C4-2B (cell line): ENCODE measurements at regions not wholly inside any gene's neighbourhood (a gene's known extent, or its start where the extent isn't known, plus 50 kb on each side); places are given as distances from the start of the nearest gene placed in this dataset.

Source experiments
- CTCF ChIP-seq: fragments of 450-650 bp; conservative IDR thresholded peaks from 2 replicates; pipeline ENCODE4 v1.5.1; 2017; ENCODE audit warnings: mild to moderate bottlenecking
- ZFX ChIP-seq: fragments of 450-650 bp; IDR thresholded peaks from 2 replicates; pipeline ENCODE4 v1.6.1; 2017

GRCh38 chr9:23611869-23612268, 214.2 kb downstream of the ELAVL2 start:
- TF ChIP-seq CTCF, result no peak
- no peak for TF ChIP-seq ZFX
